ENCODE measurements at regions not wholly inside any gene's neighbourhood (a gene's known extent, or its start where the extent isn't known, plus 50 kb on each side); places are given as distances from the start of the nearest gene placed in this dataset.

DNA sequence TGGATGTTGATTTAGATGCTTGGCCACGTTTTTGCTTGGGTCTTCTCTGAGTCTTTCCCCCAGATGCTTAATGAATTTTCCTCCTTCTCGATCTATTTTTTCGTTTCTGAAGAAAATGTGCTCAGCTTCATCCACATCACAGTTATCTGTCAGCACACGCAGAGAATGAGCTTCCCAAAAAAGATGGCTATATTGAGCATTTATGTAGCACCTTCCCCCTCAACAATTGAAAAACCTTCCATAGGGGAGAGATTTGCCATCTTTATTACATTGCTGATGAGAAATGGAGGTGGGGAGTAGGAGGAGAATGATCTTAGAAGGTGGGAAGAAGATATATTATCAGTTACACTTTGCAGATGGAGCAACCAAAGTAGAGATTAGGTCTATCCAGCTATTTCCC lies 228.1 kb upstream of the PHYHIPL start:
- ATAC-seq (ENCODE audit: low read depth) (no peak), DNase-seq (no peak)
- Mint-ChIP-seq H3K27me3 (peaks cover 3% of the 10 kb centered on the region), H3K4me1 (no peaks in the 10 kb centered on the region), H3K4me3 (no peak overlapping the region), H3K9me3 (ENCODE audit: insufficient read depth) (peaks cover 2% of the 10 kb centered on the region), H3K27ac (no peak overlapping the region)
- H3K36me3 ChIP-seq (replicated peaks in 1 of 2; ENCODE audit: control extremely low read depth in 1 of 2, control insufficient read depth in 1 of 2, extremely low read depth in 1 of 2, insufficient read depth in 2 of 2, low read length in 1 of 2): no peaks in the 10 kb centered on the region
- no peaks in the 10 kb centered on the region for H3K27me3 ChIP-seq (replicated peaks in 1 of 4; ENCODE audit: control extremely low read depth in 1 of 4, control insufficient read depth in 3 of 4, insufficient read depth in 4 of 4, low read length in 3 of 4)
- no peak overlapping the region for H3K4me3 ChIP-seq (ENCODE audit: control extremely low read depth in 1 of 5, extremely low read depth in 1 of 5, insufficient read depth in 1 of 5, low read depth in 2 of 5, low read length in 4 of 5)
- H3K9ac ChIP-seq (ENCODE audit: low read length): no peak overlapping the region
- ChIA-PET POLR2A (no interaction called here), CTCF (no interaction called here)
- no CpG with 5 or more reads among the region's 4 CpGs for WGBS (ENCODE audit: insufficient coverage)
- H3K4me1 ChIP-seq (ENCODE audit: control insufficient read depth in 2 of 2, insufficient read depth in 2 of 2, low read length in 2 of 2): no peaks in the 10 kb centered on the region
- TF ChIP-seq EZH2 (IDR thresholded peaks at IDR 0.05; ENCODE audit: borderline replicate concordance, insufficient read depth, low read depth, low read length, poor library complexity, severe bottlenecking): no peak
- TF ChIP-seq, protein P1, sequence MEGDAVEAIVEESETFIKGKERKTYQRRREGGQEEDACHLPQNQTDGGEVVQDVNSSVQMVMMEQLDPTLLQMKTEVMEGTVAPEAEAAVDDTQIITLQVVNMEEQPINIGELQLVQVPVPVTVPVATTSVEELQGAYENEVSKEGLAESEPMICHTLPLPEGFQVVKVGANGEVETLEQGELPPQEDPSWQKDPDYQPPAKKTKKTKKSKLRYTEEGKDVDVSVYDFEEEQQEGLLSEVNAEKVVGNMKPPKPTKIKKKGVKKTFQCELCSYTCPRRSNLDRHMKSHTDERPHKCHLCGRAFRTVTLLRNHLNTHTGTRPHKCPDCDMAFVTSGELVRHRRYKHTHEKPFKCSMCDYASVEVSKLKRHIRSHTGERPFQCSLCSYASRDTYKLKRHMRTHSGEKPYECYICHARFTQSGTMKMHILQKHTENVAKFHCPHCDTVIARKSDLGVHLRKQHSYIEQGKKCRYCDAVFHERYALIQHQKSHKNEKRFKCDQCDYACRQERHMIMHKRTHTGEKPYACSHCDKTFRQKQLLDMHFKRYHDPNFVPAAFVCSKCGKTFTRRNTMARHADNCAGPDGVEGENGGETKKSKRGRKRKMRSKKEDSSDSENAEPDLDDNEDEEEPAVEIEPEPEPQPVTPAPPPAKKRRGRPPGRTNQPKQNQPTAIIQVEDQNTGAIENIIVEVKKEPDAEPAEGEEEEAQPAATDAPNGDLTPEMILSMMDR (IDR thresholded peaks at IDR 0.05): no peak
- no peak overlapping the region for H3K4me2 ChIP-seq (replicated peaks; ENCODE audit: low read depth, low read length, poor library complexity, severe bottlenecking)
- H3K9me3 ChIP-seq (ENCODE audit: control extremely low read depth in 1 of 3, control insufficient read depth in 2 of 3, insufficient read depth in 1 of 3, low read length in 2 of 3): no peaks in the 10 kb centered on the region
- no peak overlapping the region for H2AFZ ChIP-seq (ENCODE audit: insufficient read depth, low read depth, low read length, poor library complexity, severe bottlenecking)
- no peak overlapping the region for H3K27ac ChIP-seq (ENCODE audit: low read length in 2 of 2)
- H3K79me2 ChIP-seq (ENCODE audit: control insufficient read depth, insufficient read depth, low read length): no peaks in the 10 kb centered on the region
- intact Hi-C loops (cut with micrococcal nuclease): no loop called here
- H4K20me1 ChIP-seq (ENCODE audit: control insufficient read depth, insufficient read depth, low read length, poor library complexity, severe bottlenecking): no peaks in the 10 kb centered on the region

DNA sequence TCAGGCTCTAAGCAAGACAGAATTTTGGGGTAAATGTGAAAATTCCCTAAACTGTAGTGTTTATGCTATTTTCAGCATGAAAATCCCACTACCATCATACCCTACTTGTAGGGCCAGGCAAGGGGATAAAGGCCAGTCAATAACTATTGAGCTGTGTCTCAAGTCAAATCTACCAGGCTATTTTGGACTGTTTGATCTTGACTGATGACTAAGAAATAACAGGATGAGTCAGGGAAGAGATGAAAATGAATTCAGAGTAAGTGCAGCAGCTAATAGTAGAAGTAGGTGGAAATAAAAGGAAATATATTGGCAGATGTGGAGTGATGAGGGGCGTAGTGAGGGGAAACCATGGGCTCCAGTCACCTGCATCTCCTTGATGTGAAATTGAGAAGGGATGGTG lies 225.8 kb upstream of the PHYHIPL start:
- no peak overlapping the region for H3K9ac ChIP-seq (ENCODE audit: low read length)
- Mint-ChIP-seq H3K9me3 (ENCODE audit: insufficient read depth) (peaks cover 2% of the 10 kb centered on the region), H3K4me1 (no peaks in the 10 kb centered on the region), H3K27me3 (peaks cover 3% of the 10 kb centered on the region), H3K27ac (no peak overlapping the region), H3K4me3 (no peak overlapping the region)
- POLR2A ChIA-PET: no interaction called here
- TF ChIP-seq EZH2 (IDR thresholded peaks at IDR 0.05; ENCODE audit: borderline replicate concordance, insufficient read depth, low read depth, low read length, poor library complexity, severe bottlenecking): no peak
- TF ChIP-seq, protein P1 (IDR thresholded peaks at IDR 0.05): no peak
- no peak overlapping the region for H3K4me3 ChIP-seq (ENCODE audit: control extremely low read depth in 1 of 5, extremely low read depth in 1 of 5, insufficient read depth in 1 of 5, low read depth in 2 of 5, low read length in 4 of 5)
- CTCF ChIA-PET: no interaction called here
- no peaks in the 10 kb centered on the region for H3K4me1 ChIP-seq (ENCODE audit: control insufficient read depth in 2 of 2, insufficient read depth in 2 of 2, low read length in 2 of 2)
- DNase-seq: no peak
- no peaks in the 10 kb centered on the region for H3K36me3 ChIP-seq (replicated peaks in 1 of 2; ENCODE audit: control extremely low read depth in 1 of 2, control insufficient read depth in 1 of 2, extremely low read depth in 1 of 2, insufficient read depth in 2 of 2, low read length in 1 of 2)
- no peaks in the 10 kb centered on the region for H3K79me2 ChIP-seq (ENCODE audit: control insufficient read depth, insufficient read depth, low read length)
- no peaks in the 10 kb centered on the region for H3K27me3 ChIP-seq (replicated peaks in 1 of 4; ENCODE audit: control extremely low read depth in 1 of 4, control insufficient read depth in 3 of 4, insufficient read depth in 4 of 4, low read length in 3 of 4)
- H3K9me3 ChIP-seq (ENCODE audit: control extremely low read depth in 1 of 3, control insufficient read depth in 2 of 3, insufficient read depth in 1 of 3, low read length in 2 of 3): no peaks in the 10 kb centered on the region
- WGBS (ENCODE audit: insufficient coverage): 43% methylated on average over 1 of the region's 1 CpG
- ATAC-seq (ENCODE audit: low read depth): no peak
- no peaks in the 10 kb centered on the region for H4K20me1 ChIP-seq (ENCODE audit: control insufficient read depth, insufficient read depth, low read length, poor library complexity, severe bottlenecking)
- no peak overlapping the region for H3K4me2 ChIP-seq (replicated peaks; ENCODE audit: low read depth, low read length, poor library complexity, severe bottlenecking)
- no peak overlapping the region for H3K27ac ChIP-seq (ENCODE audit: low read length in 2 of 2)
- intact Hi-C loops (cut with micrococcal nuclease): no loop called here
- H2AFZ ChIP-seq (ENCODE audit: insufficient read depth, low read depth, low read length, poor library complexity, severe bottlenecking): no peak overlapping the region

All from B cell (primary cell).